Endometrial microvascular endothelial cells (primary cell): ENCODE measurements at regions not wholly inside any gene's neighbourhood (a gene's known extent, or its start where the extent isn't known, plus 50 kb on each side); places are given as distances from the start of the nearest gene placed in this dataset.

Experiments used
- in situ Hi-C: cut with HindIII; loops from 2 replicates; pipeline ENCODE4 v1.10.0; 2017; ENCODE audit warnings: low sequenced_read_pairs, low pct_unique_long_range_greater_than_20kb; ENCODE audit errors: inconsistent ontology term

DNA sequence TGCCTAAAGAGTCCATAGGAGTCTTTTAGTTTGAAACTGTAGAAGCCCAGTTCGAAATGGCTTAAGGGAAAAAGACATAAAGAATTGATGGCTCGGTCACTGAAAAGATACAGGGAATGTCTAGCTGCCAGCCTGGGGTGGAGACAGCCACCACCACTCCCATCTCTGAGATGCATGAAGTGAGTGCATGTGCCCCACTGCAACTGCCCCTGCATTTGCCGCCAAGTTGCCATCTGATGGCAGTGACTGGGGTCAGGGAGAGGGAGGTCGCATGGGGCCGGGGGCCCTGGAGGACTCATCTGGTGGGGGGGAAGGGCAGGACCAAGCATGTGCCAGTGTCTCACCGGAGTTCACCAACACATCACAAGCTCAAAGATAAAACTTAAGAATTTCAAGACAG lies 385.8 kb upstream of the SULF2 start:
- in situ Hi-C loops: no loop called here

DNA sequence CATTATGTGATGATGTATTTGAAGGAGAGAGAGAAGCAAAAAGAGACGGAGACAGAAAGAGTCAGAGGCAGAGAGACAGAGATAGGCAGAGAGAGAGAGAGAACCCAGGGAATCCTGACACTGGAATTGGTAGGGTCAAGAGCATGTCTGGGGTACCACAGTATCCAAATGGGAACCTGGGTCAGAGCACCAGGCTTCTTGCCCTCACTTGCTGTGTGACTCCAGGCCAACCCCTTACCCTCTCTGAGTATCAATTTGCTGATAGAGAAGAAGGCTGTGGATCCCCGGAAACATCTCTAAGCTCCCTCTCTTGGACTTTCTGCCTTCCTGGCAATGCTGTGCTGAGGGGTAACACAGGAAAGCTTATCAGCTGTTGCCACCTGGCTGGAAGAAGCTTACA lies 385.3 kb upstream of the SULF2 start:
- in situ Hi-C loops: no loop called here

DNA sequence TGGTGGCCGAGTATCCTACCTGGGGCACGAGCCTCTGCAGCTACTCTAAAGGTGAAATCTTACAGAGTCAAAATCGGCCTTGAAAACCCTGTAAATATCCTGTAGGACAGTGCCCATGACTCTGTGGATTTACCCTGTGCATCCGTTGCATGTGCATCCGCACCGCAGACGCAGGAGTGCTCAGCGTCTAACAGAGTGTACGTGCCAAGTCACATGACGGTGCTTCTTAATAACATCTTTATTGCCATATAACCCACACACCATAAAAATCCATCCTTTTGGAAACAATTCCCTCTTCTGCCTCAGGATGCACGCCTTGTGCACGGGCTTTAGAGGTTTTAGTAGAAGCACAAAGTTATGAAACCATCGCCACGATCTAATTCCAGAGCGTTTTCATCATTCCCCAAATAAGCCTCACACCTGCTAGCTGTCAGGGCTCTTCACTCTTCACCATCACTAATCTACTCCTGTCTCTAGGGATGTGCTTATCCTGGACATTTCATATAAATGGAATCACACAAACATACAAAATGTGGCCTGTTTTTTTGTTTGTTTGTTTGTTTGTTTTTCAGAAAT lies 384.5 kb upstream of the SULF2 start:
- in situ Hi-C loops: no loop called here

DNA sequence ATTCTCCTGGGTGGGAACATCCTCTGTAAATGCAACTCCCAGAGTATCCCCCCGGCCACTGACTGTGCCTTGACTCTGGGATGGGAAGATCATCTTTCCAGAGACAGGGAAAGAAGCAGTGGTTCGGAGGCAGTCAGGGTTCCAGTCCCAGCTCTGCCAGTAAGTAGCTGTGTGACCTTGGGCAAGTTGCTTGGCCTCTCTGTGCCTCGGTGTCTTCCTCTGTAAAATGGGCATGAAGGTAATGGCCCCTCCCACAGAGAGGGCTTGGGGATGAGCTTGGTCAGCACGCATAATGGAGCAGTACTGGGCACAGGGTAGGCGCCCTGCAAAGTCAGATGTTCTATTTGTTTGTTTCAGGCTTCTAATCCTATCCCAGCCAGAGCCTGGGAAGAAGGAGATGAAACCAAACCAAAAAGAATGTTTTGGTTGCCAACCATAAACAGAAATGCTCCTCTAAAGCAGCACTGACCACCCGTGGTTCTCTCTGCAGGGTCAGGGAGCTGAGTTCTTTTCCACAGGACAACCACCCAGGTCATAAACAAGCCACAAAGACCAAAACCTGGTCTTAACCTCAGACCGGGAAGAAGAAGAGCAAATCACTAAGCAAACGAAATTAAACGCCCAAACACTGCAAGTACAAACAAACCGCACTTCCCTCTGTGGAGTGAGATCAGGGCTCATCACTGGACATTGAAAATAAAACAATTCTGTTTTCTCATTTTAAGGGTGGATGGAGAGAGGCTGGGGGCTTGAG lies 381.0 kb upstream of the SULF2 start:
- in situ Hi-C loops: no loop called here

DNA sequence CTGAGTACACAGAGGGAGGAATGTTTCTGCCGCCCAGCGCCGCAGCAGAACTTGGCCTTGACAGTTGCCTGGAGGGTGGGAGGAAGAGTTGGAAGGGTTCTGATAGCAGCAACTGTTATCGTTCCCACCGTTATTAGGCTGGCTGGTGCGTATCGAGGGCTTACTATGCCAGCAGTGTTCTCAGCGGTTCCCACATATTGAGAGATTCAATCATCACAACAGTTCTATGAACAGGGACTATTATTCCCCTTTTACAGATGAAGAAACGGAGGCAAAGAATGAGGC lies 380.1 kb upstream of the SULF2 start:
- in situ Hi-C loops: no loop called here

DNA sequence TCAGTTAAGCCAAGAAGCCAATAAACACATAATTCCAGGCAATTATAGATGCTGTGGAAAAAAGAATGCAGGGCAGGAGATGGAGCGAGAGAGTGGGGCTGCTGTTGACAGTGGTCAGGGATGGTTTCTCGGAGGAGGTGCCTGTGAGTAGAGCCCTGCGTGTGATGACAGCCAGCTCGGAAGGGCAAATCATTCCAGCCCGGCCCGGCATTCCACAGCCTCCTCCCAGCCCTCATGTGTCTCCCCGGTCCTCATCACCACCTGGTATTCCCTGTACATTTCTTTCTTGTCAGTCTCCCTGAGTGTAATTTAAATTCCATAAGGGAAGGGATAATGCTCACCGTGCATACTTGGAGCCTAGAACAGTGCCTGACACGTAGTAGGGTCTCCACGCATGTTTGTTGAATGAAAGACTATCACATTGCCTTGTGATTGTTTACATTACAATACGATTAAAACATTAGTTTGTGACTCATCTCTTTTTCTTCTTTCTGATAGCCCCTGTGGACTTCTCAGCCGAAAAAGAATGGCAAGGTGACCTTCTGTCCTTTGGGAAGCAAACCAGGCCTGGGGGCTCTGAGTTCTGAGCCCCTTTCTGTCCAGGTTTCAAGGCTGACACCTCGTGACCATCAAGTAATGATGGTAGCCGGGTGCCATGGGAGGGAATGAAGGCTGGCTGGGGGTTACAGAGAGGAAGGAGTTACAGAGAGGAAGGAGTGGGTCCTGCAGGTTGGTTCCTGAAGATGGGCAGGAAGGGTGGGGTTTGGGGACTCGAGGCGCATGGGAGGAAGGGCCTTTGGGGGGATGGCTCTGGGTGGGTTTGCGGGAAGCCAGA lies 379.5 kb upstream of the SULF2 start:
- in situ Hi-C loops: no loop called here

DNA sequence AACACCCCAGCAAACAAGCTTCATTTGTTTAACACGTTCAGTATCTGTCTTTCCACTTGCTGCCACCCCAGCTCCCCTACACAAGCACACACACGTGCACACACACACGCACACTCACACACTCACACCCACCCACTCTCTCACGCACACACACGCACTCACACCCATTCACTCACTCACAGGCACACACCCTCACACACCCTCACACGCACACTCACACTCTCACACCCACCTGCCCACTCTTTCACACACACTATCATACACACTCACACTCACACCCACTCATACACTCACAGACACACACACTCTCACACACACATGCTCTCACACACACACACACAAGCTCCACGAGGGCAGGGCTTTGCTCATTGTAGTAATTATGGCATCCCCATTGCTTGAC lies 378.8 kb upstream of the SULF2 start:
- in situ Hi-C loops: no loop called here

DNA sequence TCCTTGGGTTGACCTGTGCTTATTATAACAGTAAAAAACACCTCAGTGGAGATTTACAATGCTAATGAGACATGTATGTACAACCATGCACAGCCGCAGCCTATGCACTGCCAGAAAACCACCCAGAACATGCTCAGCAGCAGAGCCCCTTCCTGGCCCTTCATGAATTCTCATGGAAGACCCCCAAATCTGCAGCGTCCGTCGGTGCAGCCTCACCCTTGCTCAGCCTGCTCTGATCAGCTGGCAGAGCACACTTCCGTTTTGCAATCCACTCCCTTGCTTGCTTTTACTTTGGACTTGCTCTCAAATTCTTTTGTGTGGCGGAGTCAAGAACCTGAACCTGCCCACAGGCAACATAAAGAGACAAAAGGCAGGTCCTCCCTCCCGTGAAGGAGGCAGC lies 378.2 kb upstream of the SULF2 start:
- in situ Hi-C loops: no loop called here

DNA sequence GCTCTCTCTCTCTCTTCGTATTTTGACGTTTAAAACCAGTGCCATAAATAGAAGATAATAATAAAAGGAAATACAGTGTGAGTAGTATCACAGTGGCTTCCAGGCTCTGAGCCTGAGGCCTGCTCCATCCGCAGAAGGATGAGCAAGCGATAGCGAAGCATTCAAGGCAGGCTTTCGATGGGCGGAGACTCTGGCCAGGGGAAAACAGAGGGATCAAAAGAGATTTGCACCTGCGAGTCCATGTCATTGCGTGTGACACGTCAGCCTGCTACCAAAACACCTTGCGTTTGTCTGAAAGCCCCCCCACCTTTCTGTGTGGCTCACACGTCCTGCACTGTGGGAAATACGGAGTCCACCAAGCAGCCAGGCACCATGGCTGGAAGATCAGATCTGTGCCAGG lies 377.3 kb upstream of the SULF2 start:
- in situ Hi-C loops: no loop called here

DNA sequence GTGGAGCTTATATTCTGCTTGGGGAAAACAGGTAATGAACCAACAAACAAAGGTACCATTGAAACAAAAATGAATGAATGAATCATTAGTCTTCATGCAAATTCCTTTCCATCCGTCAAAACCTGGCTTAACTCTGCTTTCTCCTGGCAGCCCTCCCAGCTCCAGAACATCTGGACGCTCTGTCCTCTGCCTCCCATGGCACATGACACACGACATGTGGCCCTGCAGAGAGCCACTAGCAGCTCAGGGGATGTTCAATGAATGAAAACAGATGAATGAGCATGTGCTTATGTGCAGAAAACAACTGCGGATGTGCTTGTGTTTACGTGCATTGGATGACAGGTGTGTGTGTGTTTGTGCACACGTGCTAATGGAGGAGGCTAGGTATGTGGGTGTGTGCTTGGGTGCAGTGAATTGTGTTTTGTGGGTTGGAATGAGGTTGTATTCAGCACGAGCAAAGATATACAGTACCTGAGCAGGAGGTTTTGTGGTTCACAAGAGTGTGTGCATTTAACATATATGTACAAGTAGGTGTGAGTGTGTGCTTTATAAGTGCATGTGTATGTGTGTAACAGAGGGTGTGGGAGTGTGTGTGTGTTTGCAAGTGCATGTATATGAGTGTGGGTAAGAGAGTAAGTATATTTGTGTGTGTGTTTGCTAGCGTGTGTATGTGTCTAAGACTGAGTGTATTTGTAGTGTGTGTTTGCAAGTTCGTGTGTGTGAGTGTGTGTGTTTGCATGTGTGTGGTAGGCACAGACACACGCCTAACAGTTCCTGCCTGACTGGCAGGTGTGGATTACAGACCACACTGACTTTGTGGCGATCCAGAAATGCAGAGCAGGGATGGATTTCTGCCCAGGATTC lies 374.1 kb upstream of the SULF2 start:
- in situ Hi-C loops: no loop called here

DNA sequence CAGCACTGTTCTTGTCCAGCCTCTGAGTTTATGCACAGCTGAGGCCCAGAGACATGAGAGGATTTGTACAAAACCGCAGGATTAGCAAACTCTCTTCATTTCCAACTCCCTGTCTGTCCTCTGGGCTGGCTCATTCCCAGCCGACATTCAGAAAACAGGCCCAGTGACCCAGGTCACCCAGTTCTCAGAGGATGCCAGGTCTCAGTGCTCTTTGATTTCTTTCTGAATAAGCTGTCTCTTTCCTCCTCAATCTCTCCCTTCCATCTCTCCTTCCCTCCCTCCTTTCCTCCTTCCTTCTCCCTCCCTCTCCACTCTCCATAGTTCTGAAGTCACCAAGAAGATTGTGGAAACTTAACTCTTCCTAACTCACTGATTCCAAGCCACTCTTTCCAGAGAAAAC lies 372.7 kb upstream of the SULF2 start:
- in situ Hi-C loops: no loop called here

DNA sequence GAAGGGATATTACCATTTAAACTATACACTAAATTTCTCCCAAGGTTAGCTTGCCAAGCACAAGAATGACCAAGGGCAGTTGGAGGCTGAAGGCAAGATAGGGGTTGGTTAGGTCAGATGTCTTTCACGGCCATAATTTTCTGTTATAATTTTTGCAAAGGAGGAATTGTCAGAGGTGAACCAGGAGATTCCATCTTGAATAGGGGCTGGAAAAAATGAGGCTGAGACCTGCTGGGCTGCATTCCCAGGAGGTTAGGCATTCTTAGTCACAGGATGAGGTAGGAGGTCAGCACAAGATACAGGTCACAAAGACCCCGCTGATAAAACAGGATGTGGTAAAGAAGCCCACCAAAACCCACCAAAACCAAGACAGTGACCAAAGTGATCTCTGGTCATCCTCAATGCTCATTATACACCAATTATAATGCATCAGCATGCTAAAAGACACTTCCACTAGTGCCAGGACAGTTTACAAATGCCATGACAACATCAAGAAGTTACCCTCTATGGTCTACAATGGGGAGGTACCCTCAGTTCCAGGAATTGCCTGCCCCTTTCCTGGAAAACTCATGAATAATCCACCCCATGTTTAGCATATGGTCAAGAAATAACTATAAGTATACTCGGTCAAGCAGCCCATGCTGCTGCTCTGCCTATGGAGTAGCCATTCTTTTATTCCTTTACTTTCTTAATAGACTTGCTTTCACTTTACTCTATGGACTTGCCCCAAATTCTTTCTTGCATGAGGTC lies 371.8 kb upstream of the SULF2 start:
- in situ Hi-C loops: no loop called here

DNA sequence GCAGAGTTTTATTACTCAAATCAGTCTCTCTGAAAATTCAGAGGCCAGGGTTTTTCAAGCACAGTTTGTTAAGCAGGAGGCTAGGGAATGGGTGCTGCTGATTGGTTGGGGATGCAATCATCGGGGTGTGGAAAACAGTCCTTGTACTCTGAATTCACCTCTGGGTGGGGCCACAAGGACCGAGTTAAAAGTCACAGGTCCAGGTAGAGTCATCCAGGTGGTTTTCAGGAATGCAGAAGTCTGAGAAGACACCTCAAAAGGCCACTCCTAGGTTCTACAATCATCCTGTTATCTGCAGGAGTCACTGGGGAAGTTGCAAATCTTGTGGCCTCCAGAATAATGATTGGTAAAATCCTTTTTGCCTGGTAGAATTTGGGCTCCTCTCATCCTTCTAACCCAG lies 371.2 kb upstream of the SULF2 start:
- in situ Hi-C loops: no loop called here

DNA sequence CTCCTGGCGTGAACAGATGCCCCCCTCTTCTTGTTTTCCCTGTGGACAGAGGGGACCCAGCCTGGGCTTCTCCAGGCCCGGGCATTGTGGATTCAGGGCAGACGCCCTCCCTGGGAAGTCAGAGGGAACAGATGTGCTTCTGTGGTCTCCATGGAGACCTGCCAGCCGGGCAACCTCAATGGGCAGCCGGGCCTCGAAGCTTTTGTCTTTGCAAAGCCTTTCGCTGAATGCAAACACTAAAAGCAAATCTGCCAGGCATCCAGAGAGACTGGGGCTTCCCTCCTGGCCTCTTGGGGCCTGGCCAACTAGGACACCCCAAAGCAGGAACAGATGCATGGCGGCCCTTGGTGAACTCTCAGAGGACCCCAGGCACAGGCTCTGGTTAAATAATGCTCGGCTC lies 370.0 kb upstream of the SULF2 start:
- in situ Hi-C loops: no loop called here

DNA sequence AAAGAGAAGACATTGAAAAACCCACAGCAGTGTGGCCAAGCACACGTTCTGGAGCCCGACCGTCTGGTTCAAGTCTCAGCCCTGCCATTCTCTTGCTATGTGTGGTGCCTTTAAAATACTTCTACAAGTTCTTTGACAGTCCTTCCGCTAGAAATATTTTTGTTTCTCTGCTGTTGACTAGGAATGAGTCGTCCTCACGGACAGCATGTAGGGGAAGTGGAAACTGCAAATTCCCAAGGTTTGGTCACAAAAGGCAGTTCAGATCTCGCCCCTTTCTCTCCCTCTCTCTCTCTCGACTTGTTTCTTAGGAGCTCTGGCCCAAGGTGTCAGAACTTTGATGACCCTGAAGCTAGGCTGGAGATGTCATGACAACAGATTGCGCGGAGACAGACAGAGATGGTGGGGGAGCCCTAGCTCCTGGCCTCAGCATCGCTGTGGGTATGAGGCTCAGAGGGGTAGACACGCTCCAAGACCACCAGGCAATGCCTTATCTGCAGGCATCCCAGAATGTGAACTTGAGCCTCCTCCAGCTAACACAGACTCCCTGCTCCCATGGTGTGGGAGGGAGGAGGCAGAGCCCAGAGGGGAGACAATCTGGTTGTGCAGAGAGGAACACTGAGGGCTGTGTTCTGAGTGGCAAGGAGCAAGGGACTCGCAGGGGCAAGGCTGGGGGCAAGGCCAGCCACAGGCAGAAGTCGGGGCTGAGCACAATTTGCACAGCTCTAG lies 368.9 kb upstream of the SULF2 start:
- in situ Hi-C loops: no loop called here

DNA sequence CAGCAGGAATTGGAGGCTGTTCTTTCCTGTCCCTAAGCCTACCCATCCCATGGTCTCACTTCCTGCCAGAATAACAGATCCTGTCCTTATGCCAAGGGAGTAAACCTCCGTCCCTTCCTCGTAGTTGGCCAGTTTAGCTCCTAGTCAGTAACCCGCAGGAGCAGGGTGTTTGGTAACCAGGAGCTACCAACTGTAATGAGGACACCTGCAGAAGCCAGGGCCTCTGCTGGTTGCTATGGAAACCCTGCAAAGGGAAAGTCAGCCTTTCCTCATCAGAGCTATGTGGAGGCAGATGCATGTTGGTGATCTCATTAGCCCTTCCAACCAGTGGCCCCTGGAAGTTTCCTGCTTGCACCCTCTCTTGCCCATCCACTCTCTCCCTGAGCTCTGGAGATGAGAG lies 368.2 kb upstream of the SULF2 start:
- in situ Hi-C loops: no loop called here

DNA sequence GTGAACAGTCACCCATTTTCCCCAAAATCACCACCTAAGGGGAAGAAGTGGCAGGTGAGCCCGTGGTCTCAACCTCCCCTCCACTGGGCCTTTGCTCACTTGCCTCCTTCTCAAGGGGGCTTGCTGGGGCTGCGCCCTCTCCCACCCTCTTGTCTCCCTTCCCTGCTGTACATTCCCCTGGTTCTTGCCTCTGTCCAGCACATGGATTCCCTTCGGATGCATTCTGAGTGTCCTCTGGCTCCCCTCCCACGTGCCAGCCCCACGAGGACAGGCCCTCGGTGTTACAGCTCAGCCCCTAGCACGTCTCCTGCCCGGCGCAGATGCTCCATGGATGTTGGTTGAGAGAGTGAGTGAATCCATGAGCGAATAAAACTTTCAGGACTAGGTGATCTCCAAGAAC lies 367.8 kb upstream of the SULF2 start:
- in situ Hi-C loops: no loop called here

DNA sequence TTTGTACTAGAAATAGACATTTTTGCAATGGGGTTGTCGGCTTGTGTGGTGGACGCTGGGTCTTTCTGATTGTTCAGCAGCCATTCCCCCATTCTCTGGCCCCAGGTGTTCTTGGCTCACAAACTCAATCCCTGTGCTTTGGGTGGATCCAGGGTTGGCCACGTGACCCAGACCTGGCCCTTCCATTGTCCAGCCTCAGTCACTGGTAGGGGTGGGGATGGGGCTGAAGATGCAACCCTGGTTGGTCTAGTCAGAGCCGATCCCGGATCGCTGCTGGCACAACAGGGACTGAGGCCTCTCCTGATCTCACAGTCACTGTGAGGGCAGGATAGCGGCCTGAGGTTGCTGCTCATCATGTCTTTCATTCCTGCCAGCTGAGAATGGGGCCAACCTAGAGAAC lies 365.3 kb upstream of the SULF2 start:
- in situ Hi-C loops: no loop called here
